Upper lobe of left lung (tissue), 4 donors: ENCODE measurements at regions not wholly inside any gene's neighbourhood (a gene's known extent, or its start where the extent isn't known, plus 50 kb on each side); places are given as distances from the start of the nearest gene placed in this dataset.

Source experiments
- CTCF ChIP-seq, 6 experiments: fragments of 450-650 bp in 4 of 6; fragments of 200-600 bp in 2 of 6; sonication (generic) in 2 of 6; IDR thresholded peaks; one replicate each; pipeline ENCODE4 v1.5.1; 2016 to 2019; ENCODE audit warnings: antibody characterized with exemption in 6 of 6
- POLR2A ChIP-seq, 4 donors: fragments of 450-650 bp; IDR thresholded peaks; one replicate each; pipeline ENCODE4 v1.5.1; 2016 to 2017; ENCODE audit warnings: antibody characterized with exemption in 4 of 4, mild to moderate bottlenecking in 2 of 4

- TF ChIP-seq POLR2A (IDR thresholded peaks at IDR 0.05) (no peak), CTCF (IDR thresholded peaks at IDR 0.05) (no peak)
Measured at GRCh38 chr11:106409671-106410070, 332.2 kb downstream of the AASDHPPT start.
